ENCODE measurements at regions not wholly inside any gene's neighbourhood (a gene's known extent, or its start where the extent isn't known, plus 50 kb on each side); places are given as distances from the start of the nearest gene placed in this dataset.
A peak's percentile ranks its signal among the peaks of the same experiment; 100 is the strongest.

DNA sequence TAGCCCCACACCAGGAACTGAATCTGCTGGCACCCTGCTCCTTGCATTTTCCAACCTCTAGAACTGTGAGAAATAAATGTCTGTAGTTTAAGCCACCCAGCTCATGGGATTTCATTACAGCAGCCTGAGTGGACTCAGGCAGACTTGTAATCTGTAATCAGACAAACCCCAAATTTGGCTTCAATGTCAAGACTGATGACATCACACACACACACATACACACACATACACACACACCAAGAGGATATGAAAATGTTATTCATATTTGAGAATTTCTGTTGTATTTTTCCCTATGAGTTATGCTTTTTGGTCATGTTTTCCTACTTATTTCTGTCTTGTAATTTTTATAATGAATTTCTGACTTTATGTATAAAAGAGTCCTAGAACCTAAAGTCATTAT is 83.8 kb upstream of the GLI2 start:
- Histone ChIP-seq H3K4me1 (peaks cover 0 to 1% of the 10 kb centered on the region in 2 donors), H3K36me3 (no peaks in the 10 kb centered on the region), H3K27ac (no peak overlapping the region), H3K4me3 (no peak overlapping the region), H3K27me3 (peaks cover 4% of the 10 kb centered on the region), H3K9me3 (peaks cover 6 to 25% of the 10 kb centered on the region in 2 donors)
- no peak for DNase-seq (ENCODE audit: low spot score in 2 of 2)
- intact Hi-C loops (cut with DNase I) = no loop called here
- TF ChIP-seq, protein P1, sequence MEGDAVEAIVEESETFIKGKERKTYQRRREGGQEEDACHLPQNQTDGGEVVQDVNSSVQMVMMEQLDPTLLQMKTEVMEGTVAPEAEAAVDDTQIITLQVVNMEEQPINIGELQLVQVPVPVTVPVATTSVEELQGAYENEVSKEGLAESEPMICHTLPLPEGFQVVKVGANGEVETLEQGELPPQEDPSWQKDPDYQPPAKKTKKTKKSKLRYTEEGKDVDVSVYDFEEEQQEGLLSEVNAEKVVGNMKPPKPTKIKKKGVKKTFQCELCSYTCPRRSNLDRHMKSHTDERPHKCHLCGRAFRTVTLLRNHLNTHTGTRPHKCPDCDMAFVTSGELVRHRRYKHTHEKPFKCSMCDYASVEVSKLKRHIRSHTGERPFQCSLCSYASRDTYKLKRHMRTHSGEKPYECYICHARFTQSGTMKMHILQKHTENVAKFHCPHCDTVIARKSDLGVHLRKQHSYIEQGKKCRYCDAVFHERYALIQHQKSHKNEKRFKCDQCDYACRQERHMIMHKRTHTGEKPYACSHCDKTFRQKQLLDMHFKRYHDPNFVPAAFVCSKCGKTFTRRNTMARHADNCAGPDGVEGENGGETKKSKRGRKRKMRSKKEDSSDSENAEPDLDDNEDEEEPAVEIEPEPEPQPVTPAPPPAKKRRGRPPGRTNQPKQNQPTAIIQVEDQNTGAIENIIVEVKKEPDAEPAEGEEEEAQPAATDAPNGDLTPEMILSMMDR (IDR thresholded peaks at IDR 0.05) = no peak

- no peak for DNase-seq (ENCODE audit: low spot score in 2 of 2)
- Histone ChIP-seq H3K9me3 (peaks cover 6 to 25% of the 10 kb centered on the region in 2 donors), H3K27ac (no peak overlapping the region), H3K27me3 (peaks cover 4% of the 10 kb centered on the region), H3K4me3 (no peak overlapping the region), H3K36me3 (no peaks in the 10 kb centered on the region), H3K4me1 (peaks cover 0 to 3% of the 10 kb centered on the region in 2 donors)
- intact Hi-C loops (cut with DNase I) = no loop called here
- TF ChIP-seq, protein P1 (IDR thresholded peaks at IDR 0.05) = no peak
Measured at GRCh38 chr2:120653046-120653445, 82.6 kb upstream of the GLI2 start.

DNA sequence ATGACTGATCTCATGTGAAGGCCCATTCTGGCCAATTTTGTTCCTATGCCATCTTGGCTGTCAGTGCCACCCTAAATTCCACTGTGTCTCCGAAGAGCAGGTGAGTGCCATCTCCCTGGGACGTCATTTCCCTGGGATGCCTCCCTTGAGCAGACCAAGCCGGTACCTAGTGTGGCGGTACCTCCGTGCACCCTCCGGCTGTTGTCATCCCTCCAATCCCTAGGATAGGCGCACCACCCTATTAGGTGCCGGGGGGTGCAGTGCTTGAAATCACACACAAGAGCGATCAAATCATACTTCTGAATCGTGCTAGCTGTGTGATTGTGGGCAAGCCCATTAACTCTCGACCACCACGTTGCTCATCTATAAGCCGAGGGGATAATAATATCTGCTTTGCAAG is 81.8 kb upstream of the GLI2 start:
- Histone ChIP-seq H3K4me3 (no peak overlapping the region), H3K27me3 (peaks cover 4% of the 10 kb centered on the region), H3K27ac (no peak overlapping the region), H3K9me3 (peaks cover 6 to 25% of the 10 kb centered on the region in 2 donors), H3K36me3 (no peaks in the 10 kb centered on the region), H3K4me1 (peaks cover 0 to 3% of the 10 kb centered on the region in 2 donors)
- no peak for DNase-seq (ENCODE audit: low spot score in 2 of 2)
- TF ChIP-seq, protein P1 (IDR thresholded peaks at IDR 0.05) = no peak
- intact Hi-C loops (cut with DNase I) = no loop called here

DNA sequence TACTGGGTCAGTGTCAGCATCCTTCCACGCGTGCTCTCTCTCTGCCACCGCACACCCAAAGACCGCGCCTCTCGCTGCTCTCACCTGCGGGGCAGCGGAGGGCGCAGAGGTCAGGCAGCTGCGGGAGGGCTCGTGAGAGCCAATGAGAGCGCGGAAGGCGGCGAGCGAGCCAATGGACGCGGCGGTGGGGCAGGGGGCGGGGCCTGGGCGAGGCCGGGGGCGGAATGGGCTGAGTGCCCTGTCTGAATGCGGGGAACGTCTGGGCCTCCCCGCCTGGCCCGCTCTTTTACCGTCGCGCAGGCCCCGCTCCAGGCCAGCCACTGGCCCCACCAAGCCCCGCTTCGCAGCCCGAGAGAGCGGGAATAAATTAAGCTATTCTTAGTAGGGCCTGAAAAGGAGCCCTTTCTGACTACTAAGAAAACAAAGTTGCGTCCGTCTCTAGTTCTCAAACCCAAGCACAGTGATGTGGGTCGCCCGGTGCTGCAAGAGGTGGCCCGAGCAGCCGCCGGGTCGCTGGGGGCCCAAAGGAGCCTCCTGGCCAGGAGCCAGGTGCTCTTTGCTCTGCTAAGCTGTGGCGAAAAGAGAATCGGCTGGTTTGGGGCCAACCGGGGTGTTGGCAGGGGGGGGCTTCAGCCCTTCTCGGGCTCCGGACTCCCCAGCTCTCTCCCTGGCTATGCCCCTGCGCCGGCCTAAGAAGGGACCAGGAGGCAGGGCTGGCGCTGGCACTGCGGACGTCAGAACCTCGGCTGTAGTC is 81.1 kb upstream of the GLI2 start:
- no peak overlapping the region for H3K27ac ChIP-seq
- H3K9me3 ChIP-seq = peaks cover 6 to 22% of the 10 kb centered on the region in 2 donors
- H3K36me3 ChIP-seq = no peaks in the 10 kb centered on the region
- TF ChIP-seq, protein P1 (IDR thresholded peaks at IDR 0.05) = no peak
- intact Hi-C loops (cut with DNase I) = no loop called here
- peak overlapping the region in 1 of 2 donors; percentile 29 for H3K4me3 ChIP-seq
- peaks cover 4% of the 10 kb centered on the region for H3K27me3 ChIP-seq
- DNase-seq (ENCODE audit: low spot score in 2 of 2) = no peak
- H3K4me1 ChIP-seq = peaks cover 0 to 3% of the 10 kb centered on the region in 2 donors

DNA sequence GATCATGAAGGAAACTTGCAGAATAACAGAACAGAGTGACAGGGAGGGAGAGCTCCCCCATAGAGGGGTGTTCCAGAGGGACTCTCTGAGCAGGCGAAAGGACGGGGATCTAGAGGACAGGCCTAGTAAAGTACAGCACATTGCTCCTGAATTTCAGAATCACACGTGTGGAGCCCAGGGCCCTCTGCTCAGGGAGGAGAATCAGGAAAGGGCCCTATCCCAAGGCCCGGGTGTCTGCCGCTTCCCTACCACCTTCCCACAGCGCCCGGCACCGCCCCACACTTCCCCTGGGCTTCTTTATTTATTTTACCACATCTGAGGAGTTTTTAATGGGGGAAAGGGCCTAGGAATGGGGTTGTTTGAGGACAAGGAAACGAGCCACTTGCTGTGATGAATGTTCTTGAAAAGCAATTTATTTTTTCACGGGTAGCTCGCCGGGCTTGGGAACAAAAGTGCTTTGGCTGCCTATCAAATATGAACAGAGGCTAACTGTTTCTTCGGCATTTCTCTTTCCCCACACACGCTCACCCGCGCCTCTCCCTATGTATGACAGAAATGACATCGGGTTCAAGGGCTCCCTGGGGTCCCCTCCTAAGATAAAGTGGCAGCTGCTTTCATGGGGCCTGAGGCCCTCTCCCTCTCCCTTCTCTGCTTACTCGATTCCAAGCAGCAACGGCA is 79.3 kb upstream of the GLI2 start:
- Histone ChIP-seq H3K9me3 (peaks cover 0 to 5% of the 10 kb centered on the region in 2 donors), H3K4me1 (peaks cover 0 to 3% of the 10 kb centered on the region in 2 donors), H3K4me3 (no peak overlapping the region), H3K36me3 (no peaks in the 10 kb centered on the region), H3K27ac (no peak overlapping the region), H3K27me3 (peaks cover 4% of the 10 kb centered on the region)
- DNase-seq (ENCODE audit: low spot score in 2 of 2) = no peak
- TF ChIP-seq, protein P1 (IDR thresholded peaks at IDR 0.05) = no peak
- intact Hi-C loops (cut with DNase I) = no loop called here

Data from ascending aorta (tissue), 2 donors.